Left renal cortex interstitium (tissue), 4 donors: ENCODE measurements at regions not wholly inside any gene's neighbourhood (a gene's known extent, or its start where the extent isn't known, plus 50 kb on each side); places are given as distances from the start of the nearest gene placed in this dataset.
"Not testable (repeated sequence)": the region's sequence is repeated elsewhere in the genome, so short reads cannot be mapped to it uniquely, and the experiment has no call there.

Experiments
- DNase-seq, 4 donors: peaks; one replicate each; pipeline ENCODE4 v3.0.0-alpha.2; 2013; ENCODE audit warnings: low read depth in 4 of 4, low spot score in 2 of 4, missing footprints in 1 of 4

- no peak for DNase-seq
These were observed 249.3 kb upstream of the DIPK2B start for GRCh38 chrX:45449982-45450381.

GRCh38 chrX:45447995-45448394 is 247.3 kb upstream of the DIPK2B start:
- DNase-seq = no peak

- no peak for DNase-seq
These were observed 246.7 kb upstream of the DIPK2B start for GRCh38 chrX:45447331-45447730.

- peak in 3 of 4 donors; percentile 2 to 10 (median 5) for DNase-seq
These were observed 245.2 kb upstream of the DIPK2B start for GRCh38 chrX:45445745-45446412.

- DNase-seq = no peak
These were observed 236.5 kb upstream of the DIPK2B start for GRCh38 chrX:45437186-45437585.

GRCh38 chrX:45435481-45435880 is 234.8 kb upstream of the DIPK2B start:
- DNase-seq = no peak

GRCh38 chrX:45434231-45434630 is 233.6 kb upstream of the DIPK2B start:
- no peak for DNase-seq

GRCh38 chrX:45428831-45429230 is 228.2 kb upstream of the DIPK2B start:
- DNase-seq = no peak

- DNase-seq = no peak
These were observed 223.7 kb upstream of the DIPK2B start for GRCh38 chrX:45424326-45424725.

GRCh38 chrX:45422216-45422925 is 221.7 kb upstream of the DIPK2B start:
- no peak for DNase-seq

GRCh38 chrX:45421806-45422205 is 221.1 kb upstream of the DIPK2B start:
- no peak for DNase-seq

GRCh38 chrX:45404206-45404605 is 203.5 kb upstream of the DIPK2B start:
- DNase-seq = no peak

- no peak for DNase-seq
These were observed 201.2 kb upstream of the DIPK2B start for GRCh38 chrX:45401923-45402322.

- DNase-seq = not testable (repeated sequence)
These were observed 200.5 kb upstream of the DIPK2B start for GRCh38 chrX:45400951-45401725.

- DNase-seq = peak in 1 of 4 donors; percentile 3
These were observed 199.5 kb upstream of the DIPK2B start for GRCh38 chrX:45400027-45400779.

GRCh38 chrX:45385757-45386156 is 185.1 kb upstream of the DIPK2B start:
- no peak for DNase-seq

- DNase-seq = no peak
These were observed 181.2 kb upstream of the DIPK2B start for GRCh38 chrX:45381841-45382240.

GRCh38 chrX:45381366-45381765 is 180.7 kb upstream of the DIPK2B start:
- no peak for DNase-seq

GRCh38 chrX:45379236-45379635 is 178.6 kb upstream of the DIPK2B start:
- DNase-seq = no peak

GRCh38 chrX:45372151-45372550 is 171.5 kb upstream of the DIPK2B start:
- no peak for DNase-seq

- DNase-seq = no peak
These were observed 168.0 kb upstream of the DIPK2B start for GRCh38 chrX:45368705-45369104.
